ENCODE measurements at regions not wholly inside any gene's neighbourhood (a gene's known extent, or its start where the extent isn't known, plus 50 kb on each side); places are given as distances from the start of the nearest gene placed in this dataset.

- DNase-seq (ENCODE audit: low spot score) = no peak
Measured at GRCh38 chr16:63239065-63239570, 1202.9 kb upstream of the CDH8 start.

- no peak for DNase-seq (ENCODE audit: low spot score)
Measured at GRCh38 chr16:63230421-63231040, 1194.3 kb upstream of the CDH8 start.

GRCh38 chr16:63228259-63228658 lies 1192.0 kb upstream of the CDH8 start:
- no peak for DNase-seq (ENCODE audit: low spot score)

DNA sequence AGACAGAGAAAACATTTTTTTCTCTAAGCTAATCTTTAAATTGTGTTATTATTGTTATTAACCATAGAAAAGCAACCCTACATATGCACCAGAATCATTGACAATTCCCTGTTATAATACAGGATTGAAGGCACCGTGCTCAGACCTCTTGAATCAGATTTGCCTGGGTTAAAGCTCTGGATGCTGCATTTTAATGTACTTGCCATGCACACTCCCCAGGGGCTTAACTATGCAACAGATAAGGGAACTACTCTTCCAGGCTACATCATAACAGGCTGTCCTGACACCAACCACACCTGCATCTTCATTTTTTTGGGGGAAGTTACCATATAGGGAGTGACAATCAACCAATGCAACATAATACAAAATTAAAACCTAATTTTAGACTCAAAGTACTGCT lies 1187.6 kb upstream of the CDH8 start:
- DNase-seq (ENCODE audit: low spot score) = no peak

DNA sequence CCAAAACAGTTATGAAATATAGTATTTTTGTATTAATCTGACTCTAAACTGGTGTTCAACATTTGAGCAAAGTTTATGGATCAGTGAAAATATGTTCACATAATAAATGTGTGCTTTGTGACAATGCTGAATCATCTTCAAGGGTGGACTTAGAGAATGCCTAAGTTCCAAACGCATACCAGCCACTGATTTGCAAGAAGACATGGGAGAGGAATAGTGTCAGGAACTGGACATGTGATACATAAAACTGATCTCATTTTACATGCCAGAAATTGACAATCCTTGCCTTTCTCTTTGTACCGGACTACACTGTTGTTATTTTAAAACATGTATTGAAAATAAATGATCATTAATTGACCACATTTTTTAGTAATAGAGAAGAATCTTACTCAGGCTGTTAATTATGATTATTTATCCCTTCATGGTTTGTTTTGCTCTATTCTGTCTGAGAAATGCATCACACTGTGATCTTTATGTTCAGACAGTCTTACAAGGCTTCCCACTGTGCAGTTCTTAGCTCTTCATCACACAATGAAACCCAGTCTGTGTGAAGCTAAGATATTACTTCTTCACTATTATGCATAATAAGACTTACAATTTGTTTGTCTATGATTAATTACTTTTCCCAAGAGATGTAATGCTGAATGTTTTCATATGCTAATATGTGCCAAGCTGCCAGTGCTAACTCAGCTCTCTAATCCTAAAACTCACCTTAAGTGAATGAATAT lies 1180.6 kb upstream of the CDH8 start:
- no peak for DNase-seq (ENCODE audit: low spot score)

- no peak for DNase-seq (ENCODE audit: low spot score)
Measured at GRCh38 chr16:63201851-63202250, 1165.6 kb upstream of the CDH8 start.

DNA sequence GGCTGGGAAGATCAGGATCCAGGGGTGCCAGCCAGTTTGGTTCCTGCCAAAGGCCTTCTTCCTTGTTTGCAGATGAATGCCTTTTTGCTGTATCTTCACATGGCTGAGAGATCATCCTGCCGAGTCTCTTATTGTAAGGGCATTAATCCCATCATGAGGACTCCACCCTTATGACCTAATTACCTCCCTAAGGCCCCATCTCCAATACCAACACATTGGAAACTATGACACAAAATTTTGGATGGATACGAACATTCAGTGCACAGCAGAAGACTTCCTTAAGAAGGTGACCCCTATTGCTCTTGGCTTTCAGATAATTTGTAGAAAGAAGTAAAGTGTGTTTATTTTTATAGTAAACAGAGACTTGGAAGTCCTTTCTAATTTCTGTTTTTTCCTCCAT lies 1164.7 kb upstream of the CDH8 start:
- no peak for DNase-seq (ENCODE audit: low spot score)

DNA sequence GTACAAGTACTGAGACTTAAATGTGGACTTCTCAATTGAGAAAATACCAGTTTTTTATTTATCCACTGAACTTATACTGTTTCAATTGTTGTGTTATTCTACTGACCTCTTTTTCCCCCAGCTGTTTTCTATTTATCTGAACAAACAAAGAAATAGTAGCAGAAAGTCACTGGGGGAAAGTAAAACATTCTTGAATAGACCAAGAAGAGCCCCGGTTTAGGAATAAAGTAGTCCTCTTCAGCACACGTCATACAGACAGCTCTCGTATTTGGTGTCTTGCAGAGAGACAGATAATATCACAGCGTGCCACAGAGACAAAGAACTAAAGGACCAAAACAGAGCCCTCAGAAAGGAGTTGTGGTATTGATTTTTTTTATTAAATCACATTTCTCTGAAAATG lies 1159.1 kb upstream of the CDH8 start:
- DNase-seq (ENCODE audit: low spot score) = no peak

DNA sequence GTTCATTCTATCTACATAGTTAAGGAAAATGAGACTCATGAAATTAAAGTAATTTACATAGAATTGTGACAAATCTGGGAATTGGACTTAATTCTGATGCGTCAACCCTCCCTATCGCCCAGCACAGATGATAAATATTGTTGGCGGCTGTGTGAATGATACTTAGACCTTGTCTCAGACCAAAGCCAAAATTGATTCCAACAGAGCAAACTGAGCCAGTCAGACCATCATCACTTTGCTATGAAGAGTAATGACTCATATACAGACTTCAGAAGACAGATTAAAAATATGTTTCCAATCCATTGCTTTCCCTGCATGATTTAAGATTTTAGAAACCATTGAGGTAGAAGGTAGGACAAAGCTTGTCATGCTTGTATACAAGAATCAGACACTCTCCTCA lies 1156.7 kb upstream of the CDH8 start:
- DNase-seq (ENCODE audit: low spot score) = no peak

DNA sequence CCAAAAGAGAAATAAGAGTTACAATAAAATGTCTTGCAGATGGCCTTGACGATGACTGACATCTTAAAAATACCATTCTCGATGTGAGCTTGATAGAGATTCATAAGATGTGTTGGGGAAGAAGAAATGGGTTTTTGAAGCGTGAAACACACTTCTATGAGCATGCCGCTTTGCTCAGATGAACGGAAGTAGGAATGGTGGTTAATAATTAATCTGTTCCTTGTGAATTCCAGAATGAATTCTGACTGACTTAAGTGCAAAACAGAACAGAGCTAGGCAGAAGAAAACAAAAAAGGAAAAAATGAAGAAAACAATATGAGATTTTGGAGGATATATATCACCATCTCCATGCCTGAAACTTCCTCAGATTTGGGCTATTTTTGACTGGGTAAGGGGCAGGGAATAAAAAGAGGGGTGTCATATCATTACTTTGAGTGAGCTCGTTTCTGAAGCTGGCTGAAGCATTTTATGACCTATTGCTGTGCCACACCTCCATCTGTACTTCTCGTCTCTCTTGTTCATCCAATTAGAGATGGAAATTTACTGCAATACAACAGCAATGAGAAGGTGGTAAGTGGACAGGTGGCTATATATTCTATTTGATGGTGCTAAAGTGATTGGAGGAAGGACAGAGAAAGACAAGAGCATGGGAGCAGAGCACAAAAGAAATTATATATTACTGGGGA lies 1152.0 kb upstream of the CDH8 start:
- no peak for DNase-seq (ENCODE audit: low spot score)

DNA sequence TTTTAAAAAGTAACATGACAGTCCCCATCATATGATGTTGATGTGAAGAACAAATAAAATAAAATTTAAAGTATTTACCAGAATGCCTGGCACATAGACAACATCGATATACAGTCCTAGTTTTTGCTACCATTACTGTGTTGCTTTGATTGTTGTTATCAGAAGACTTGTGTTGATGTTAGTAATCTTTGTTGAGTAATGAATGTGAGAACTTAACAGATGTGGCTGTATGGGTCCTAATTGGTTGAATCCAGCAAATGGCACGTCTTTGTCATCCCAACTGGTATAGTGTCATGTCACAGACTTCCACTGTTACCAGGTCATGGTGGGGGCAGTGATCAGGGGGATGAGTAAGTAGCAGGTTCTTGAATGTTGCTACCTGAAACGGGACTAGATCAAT lies 1151.4 kb upstream of the CDH8 start:
- no peak for DNase-seq (ENCODE audit: low spot score)

DNA sequence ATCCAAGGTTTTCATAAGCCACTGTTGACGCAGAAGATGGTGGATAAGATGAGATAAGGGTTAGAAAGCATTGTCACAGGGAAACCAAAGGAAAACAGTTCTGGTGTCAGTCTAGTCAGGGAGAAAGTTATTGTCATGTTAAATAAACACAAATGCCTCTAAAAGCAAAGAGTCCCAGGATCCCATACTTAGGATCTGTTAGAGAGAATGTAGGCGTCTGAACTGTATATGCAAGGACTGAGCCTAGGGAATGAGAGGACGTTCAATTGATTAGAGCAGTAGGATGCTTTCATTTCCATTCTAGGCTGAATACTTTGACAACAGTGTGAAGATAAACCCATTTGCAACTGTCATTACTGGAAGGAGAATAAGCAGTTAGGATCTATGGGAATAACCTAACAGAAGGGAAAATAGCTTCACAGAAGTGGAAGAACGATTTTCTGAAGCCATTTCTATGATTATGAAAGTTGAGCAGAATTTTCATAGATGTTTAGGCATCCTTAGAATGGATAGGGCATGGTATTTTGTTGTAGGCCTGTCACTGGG lies 1149.1 kb upstream of the CDH8 start:
- no peak for DNase-seq (ENCODE audit: low spot score)

GRCh38 chr16:63183743-63184142 lies 1147.5 kb upstream of the CDH8 start:
- no peak for DNase-seq (ENCODE audit: low spot score)

- DNase-seq (ENCODE audit: low spot score) = no peak
Measured at GRCh38 chr16:63175313-63175712, 1139.1 kb upstream of the CDH8 start.

DNA sequence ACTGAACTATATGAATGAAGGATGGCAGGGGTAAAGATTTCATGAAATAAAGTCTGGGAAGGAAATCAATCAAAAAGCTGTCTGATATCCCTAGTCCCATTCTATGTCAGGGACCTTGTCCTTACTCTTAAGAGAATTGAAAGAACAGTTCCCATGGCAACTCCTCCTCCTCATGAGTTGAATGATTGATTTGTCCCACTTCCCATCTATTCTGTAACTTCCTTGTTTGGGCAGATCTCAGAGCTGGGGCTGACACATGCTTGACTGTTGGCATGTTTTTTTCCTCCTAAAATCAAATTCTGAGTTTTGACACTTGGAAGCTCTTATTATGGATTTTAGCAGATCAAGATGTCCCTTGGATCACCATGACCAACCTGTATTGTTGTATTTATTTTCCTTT lies 1138.6 kb upstream of the CDH8 start:
- DNase-seq (ENCODE audit: low spot score) = no peak

DNA sequence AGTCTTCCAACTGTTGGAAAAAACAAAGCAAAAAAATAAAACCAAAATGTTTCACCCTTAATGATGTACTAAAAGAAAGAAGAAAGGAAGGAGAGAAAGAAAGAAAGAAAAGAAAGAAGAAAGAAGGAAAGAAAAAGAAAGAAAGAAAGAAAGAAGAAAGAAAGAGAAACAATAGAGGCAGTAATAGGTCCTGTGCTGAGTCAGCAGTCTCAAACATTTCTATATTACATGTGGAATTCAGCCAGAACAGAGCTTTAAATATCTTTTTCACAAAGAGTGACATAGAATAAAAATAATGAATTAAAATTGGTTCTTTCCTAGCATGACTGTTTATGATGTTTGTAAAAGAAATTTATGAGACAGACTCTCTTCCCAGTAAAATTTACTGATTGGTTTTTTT lies 1135.3 kb upstream of the CDH8 start:
- no peak for DNase-seq (ENCODE audit: low spot score)

DNA sequence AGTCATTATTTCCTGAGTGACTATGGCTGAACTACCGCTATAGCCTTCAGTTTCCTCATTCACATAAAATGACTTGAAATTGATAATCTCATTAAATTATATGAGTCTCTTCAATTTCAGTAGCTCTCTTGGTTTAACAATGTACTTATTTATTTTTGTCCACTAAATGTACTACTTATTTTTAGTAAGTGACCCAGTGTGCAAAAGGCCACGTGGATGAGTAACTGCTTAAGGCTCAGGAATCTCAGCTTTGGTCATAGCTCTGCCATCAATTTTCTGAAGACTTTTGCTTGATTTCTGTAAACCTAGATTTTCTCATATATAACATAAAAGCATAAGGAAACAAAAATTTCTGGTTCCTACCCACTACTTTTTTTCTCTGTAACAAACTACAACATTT lies 1132.9 kb upstream of the CDH8 start:
- no peak for DNase-seq (ENCODE audit: low spot score)

DNA sequence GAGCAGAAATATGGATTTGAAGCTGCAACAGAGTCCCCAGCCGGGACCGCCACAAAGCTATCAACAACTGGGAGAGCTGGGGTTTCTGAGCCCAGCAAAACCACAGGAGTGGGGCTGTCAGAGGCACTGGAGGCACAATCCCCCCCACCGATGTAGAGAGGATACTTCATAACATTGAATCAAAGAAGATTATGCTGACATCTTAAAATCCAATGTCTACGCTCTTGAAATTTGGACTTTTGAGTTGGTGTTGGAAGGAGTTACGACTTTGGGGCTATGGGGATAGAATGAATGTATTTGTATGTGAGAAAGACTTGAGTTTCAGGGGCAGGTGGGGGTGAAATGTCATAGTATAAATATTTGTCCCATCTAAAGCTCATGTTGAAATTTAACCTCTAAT lies 1121.6 kb upstream of the CDH8 start:
- no peak for DNase-seq (ENCODE audit: low spot score)

GRCh38 chr16:63146251-63146650 lies 1110.0 kb upstream of the CDH8 start:
- DNase-seq (ENCODE audit: low spot score) = no peak

- DNase-seq (ENCODE audit: low spot score) = no peak
Measured at GRCh38 chr16:63145411-63145810, 1109.2 kb upstream of the CDH8 start.

DNA sequence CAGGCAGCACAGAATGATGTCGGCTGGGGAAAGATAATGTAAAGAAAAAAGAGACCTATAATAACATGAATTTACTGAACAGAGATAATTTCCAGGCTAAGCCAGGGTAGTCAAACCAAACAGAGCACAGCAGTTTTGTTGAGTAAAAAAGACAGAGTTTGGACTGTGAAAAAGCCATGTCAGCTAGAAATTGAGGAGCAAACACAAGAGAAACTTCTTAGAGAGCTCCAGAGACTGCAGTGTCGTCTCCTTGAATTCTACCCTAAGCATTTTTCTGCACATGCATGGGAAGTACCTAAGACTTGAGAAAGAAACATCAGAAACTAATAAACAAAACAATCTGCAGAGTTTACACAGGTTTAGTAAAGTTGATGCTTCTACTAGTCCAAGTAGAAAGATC lies 1098.8 kb upstream of the CDH8 start:
- DNase-seq (ENCODE audit: low spot score) = no peak

DNA sequence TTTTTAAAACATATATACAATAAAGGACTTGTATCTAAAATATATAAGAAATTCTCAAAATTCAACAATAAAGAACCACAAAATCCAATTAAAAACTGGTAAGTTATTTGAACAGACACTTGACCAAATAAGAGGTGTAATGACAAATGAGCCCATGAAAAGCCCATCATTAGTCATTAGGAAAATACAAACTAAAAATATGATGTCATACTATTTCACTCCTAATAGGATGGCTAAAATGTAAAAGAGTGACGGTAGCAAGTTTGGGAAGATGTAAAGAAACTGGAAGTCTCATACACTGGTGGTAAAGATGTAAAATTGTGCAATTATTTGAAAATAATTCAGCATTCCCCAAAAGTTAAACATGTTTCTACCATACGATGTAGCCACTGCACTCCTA lies 1095.3 kb upstream of the CDH8 start:
- no peak for DNase-seq (ENCODE audit: low spot score)

GRCh38 chr16:63130942-63131341 lies 1094.7 kb upstream of the CDH8 start:
- DNase-seq (ENCODE audit: low spot score) = no peak

Data from hematopoietic multipotent progenitor cell treated with erythropoietin and hydrocortisone succinate and interleukin-3 and kit ligand, for 15 days (in vitro differentiated cells).